ENCODE measurements at regions not wholly inside any gene's neighbourhood (a gene's known extent, or its start where the extent isn't known, plus 50 kb on each side); places are given as distances from the start of the nearest gene placed in this dataset.
A peak's percentile ranks its signal among the peaks of the same experiment; 100 is the strongest.

DNA sequence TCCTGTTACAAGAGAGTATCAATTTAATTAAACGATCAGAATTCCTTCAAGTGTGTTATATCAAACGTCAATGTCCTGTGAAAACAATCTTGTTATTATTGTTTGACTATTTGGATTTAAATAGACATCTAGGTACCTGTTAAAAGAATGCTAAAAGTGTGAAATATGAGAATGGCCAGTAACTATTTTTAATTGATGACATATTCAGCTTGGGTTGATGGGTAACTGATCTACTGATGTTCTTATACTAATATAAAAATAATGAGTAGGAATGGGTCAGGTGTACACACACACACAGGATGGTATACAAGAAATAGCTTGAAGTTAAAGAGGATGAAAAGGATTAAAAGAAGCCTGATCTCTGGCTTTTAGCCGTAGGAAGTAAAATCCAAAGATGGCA, 146.0 kb downstream of the SLC38A4 start:
- Histone ChIP-seq H3F3A (ENCODE audit: insufficient read depth, low read length, poor library complexity, severe bottlenecking) (no peaks in the 10 kb centered on the region), H3K27ac (ENCODE audit: low read length) (peak overlapping the region; percentile 10), H3K4me2 (ENCODE audit: low read length) (no peak overlapping the region), H3K9me3 (ENCODE audit: low read length) (no peaks in the 10 kb centered on the region), H3K27me3 (ENCODE audit: insufficient read depth, low read depth, low read length) (no peaks in the 10 kb centered on the region), H3K9ac (ENCODE audit: low read length) (no peak overlapping the region), H3K36me3 (ENCODE audit: insufficient read depth, low read length) (no peaks in the 10 kb centered on the region), H3K4me3 (ENCODE audit: low read length) (no peak overlapping the region), H3K9me2 (ENCODE audit: insufficient read depth, low read length) (no peaks in the 10 kb centered on the region), H4K20me1 (ENCODE audit: insufficient read depth) (no peaks in the 10 kb centered on the region), H2AFZ (ENCODE audit: low read depth, low read length) (no peak overlapping the region), H3K79me2 (replicated peaks; ENCODE audit: insufficient read depth, low read length) (no peaks in the 10 kb centered on the region)
- no peak for TF ChIP-seq EZH2 (IDR thresholded peaks at IDR 0.05; ENCODE audit: borderline replicate concordance, insufficient read depth, low read length, poor library complexity, severe bottlenecking)
- TF ChIP-seq TAF1 (IDR thresholded peaks at IDR 0.05; ENCODE audit: low read depth) = no peak
- TF ChIP-seq, protein P1, sequence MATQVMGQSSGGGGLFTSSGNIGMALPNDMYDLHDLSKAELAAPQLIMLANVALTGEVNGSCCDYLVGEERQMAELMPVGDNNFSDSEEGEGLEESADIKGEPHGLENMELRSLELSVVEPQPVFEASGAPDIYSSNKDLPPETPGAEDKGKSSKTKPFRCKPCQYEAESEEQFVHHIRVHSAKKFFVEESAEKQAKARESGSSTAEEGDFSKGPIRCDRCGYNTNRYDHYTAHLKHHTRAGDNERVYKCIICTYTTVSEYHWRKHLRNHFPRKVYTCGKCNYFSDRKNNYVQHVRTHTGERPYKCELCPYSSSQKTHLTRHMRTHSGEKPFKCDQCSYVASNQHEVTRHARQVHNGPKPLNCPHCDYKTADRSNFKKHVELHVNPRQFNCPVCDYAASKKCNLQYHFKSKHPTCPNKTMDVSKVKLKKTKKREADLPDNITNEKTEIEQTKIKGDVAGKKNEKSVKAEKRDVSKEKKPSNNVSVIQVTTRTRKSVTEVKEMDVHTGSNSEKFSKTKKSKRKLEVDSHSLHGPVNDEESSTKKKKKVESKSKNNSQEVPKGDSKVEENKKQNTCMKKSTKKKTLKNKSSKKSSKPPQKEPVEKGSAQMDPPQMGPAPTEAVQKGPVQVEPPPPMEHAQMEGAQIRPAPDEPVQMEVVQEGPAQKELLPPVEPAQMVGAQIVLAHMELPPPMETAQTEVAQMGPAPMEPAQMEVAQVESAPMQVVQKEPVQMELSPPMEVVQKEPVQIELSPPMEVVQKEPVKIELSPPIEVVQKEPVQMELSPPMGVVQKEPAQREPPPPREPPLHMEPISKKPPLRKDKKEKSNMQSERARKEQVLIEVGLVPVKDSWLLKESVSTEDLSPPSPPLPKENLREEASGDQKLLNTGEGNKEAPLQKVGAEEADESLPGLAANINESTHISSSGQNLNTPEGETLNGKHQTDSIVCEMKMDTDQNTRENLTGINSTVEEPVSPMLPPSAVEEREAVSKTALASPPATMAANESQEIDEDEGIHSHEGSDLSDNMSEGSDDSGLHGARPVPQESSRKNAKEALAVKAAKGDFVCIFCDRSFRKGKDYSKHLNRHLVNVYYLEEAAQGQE (IDR thresholded peaks at IDR 0.05; ENCODE audit: borderline replicate concordance) = no peak
- TF ChIP-seq SMC3 (conservative IDR thresholded peaks at IDR 0.05; ENCODE audit: poor library complexity) = no peak
- TF ChIP-seq EP300 (conservative IDR thresholded peaks at IDR 0.05; ENCODE audit: poor library complexity, severe bottlenecking) = no peak
- no peak for TF ChIP-seq MXI1 (conservative IDR thresholded peaks at IDR 0.05; ENCODE audit: poor library complexity, severe bottlenecking)
- TF ChIP-seq, protein P2, sequence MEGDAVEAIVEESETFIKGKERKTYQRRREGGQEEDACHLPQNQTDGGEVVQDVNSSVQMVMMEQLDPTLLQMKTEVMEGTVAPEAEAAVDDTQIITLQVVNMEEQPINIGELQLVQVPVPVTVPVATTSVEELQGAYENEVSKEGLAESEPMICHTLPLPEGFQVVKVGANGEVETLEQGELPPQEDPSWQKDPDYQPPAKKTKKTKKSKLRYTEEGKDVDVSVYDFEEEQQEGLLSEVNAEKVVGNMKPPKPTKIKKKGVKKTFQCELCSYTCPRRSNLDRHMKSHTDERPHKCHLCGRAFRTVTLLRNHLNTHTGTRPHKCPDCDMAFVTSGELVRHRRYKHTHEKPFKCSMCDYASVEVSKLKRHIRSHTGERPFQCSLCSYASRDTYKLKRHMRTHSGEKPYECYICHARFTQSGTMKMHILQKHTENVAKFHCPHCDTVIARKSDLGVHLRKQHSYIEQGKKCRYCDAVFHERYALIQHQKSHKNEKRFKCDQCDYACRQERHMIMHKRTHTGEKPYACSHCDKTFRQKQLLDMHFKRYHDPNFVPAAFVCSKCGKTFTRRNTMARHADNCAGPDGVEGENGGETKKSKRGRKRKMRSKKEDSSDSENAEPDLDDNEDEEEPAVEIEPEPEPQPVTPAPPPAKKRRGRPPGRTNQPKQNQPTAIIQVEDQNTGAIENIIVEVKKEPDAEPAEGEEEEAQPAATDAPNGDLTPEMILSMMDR (IDR thresholded peaks at IDR 0.05; ENCODE audit: poor library complexity, severe bottlenecking) = no peak
- no peak for TF ChIP-seq POLR2AphosphoS5 (IDR thresholded peaks at IDR 0.05)
- TF ChIP-seq RAD21 (conservative IDR thresholded peaks at IDR 0.05) = no peak

DNA sequence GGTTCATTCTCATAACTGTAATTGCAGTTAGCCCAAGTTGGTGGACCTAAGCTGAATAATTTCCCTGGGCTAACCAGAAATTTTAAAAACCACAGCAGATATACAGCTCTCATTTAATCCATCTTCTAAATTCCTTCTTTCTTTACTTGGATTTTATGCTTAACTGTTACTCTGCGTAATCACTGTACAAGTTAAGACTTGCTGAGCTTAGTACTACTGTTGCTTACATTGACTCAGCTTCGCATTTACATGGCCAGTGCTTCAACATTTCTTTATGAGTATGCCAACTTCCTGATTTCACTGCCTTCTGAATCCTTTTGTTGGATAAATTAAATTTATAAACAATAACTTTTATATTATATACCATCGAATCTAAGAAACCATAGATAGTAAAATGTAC, 147.4 kb downstream of the SLC38A4 start:
- H3K27me3 ChIP-seq (ENCODE audit: insufficient read depth, low read depth, low read length) = no peaks in the 10 kb centered on the region
- H2AFZ ChIP-seq (ENCODE audit: low read depth, low read length) = no peak overlapping the region
- H4K20me1 ChIP-seq (ENCODE audit: insufficient read depth) = no peaks in the 10 kb centered on the region
- no peaks in the 10 kb centered on the region for H3K79me2 ChIP-seq (replicated peaks; ENCODE audit: insufficient read depth, low read length)
- H3K9me2 ChIP-seq (ENCODE audit: insufficient read depth, low read length) = no peaks in the 10 kb centered on the region
- H3F3A ChIP-seq (ENCODE audit: insufficient read depth, low read length, poor library complexity, severe bottlenecking) = no peaks in the 10 kb centered on the region
- H3K36me3 ChIP-seq (ENCODE audit: insufficient read depth, low read length) = no peaks in the 10 kb centered on the region
- no peak overlapping the region for H3K27ac ChIP-seq (ENCODE audit: low read length)
- no peaks in the 10 kb centered on the region for H3K9me3 ChIP-seq (ENCODE audit: low read length)
- H3K4me2 ChIP-seq (ENCODE audit: low read length) = no peak overlapping the region
- TF ChIP-seq, protein P1 (IDR thresholded peaks at IDR 0.05; ENCODE audit: borderline replicate concordance) = no peak
- TF ChIP-seq MXI1 (conservative IDR thresholded peaks at IDR 0.05; ENCODE audit: poor library complexity, severe bottlenecking) = no peak
- no peak for TF ChIP-seq POLR2AphosphoS5 (IDR thresholded peaks at IDR 0.05)
- no peak for TF ChIP-seq SMC3 (conservative IDR thresholded peaks at IDR 0.05; ENCODE audit: poor library complexity)
- TF ChIP-seq EP300 (conservative IDR thresholded peaks at IDR 0.05; ENCODE audit: poor library complexity, severe bottlenecking) = no peak
- TF ChIP-seq RAD21 (conservative IDR thresholded peaks at IDR 0.05) = no peak
- no peak for TF ChIP-seq TAF1 (IDR thresholded peaks at IDR 0.05; ENCODE audit: low read depth)
- TF ChIP-seq EZH2 (IDR thresholded peaks at IDR 0.05; ENCODE audit: borderline replicate concordance, insufficient read depth, low read length, poor library complexity, severe bottlenecking) = no peak
- TF ChIP-seq, protein P2 (IDR thresholded peaks at IDR 0.05; ENCODE audit: poor library complexity, severe bottlenecking) = no peak
- H3K4me3 ChIP-seq (ENCODE audit: low read length) = no peak overlapping the region
- no peak overlapping the region for H3K9ac ChIP-seq (ENCODE audit: low read length)
